Aorta (tissue), 5 donors: ENCODE measurements at regions not wholly inside any gene's neighbourhood (a gene's known extent, or its start where the extent isn't known, plus 50 kb on each side); places are given as distances from the start of the nearest gene placed in this dataset.

Experiments
- ATAC-seq: fragments of 200-7000 bp; cut with Tn5 transposase; one replicate; pipeline ENCODE4 v1.9.1; 2022; ENCODE audit warnings: moderate library complexity; ENCODE audit not compliant: low FRiP score
- DNase-seq, 2 donors: peaks; one replicate each; pipeline ENCODE4 v3.0.0-alpha.2; 2020
- H3K27ac ChIP-seq, 2 donors: one replicate each; pipeline ENCODE4 v1.5.1; 2013; ENCODE audit warnings: low read length in 2 of 2, mild to moderate bottlenecking in 2 of 2, moderate library complexity in 2 of 2, control low read depth in 1 of 2, inconsistent platforms in 1 of 2, low read depth in 1 of 2
- H3K27me3 ChIP-seq, 2 donors: one replicate each; pipeline ENCODE4 v1.6.1; 2013; ENCODE audit warnings: control low read depth in 1 of 2, low read length in 1 of 2, mild to moderate bottlenecking in 1 of 2, moderate library complexity in 1 of 2; ENCODE audit not compliant: insufficient read depth in 2 of 2, control insufficient read depth in 1 of 2
- H3K36me3 ChIP-seq, 2 donors: one replicate each; pipeline ENCODE4 v1.6.1; 2013; ENCODE audit warnings: control low read depth in 1 of 2, low read length in 1 of 2, mild to moderate bottlenecking in 1 of 2; ENCODE audit not compliant: insufficient read depth in 2 of 2, control insufficient read depth in 1 of 2
- H3K4me1 ChIP-seq, 2 donors: one replicate each; pipeline ENCODE4 v1.6.1; 2013; ENCODE audit warnings: low read length in 2 of 2, control low read depth in 1 of 2, mild to moderate bottlenecking in 1 of 2, moderate library complexity in 1 of 2; ENCODE audit not compliant: insufficient read depth in 2 of 2, control insufficient read depth in 1 of 2
- H3K4me3 ChIP-seq, 2 donors: one replicate each; pipeline ENCODE4 v1.5.1; 2013; ENCODE audit warnings: low read length in 2 of 2, control low read depth in 1 of 2, mild to moderate bottlenecking in 1 of 2
- H3K9me3 ChIP-seq: one replicate; pipeline ENCODE4 v1.6.1; 2013; ENCODE audit warnings: mild to moderate bottlenecking, low read length; ENCODE audit not compliant: control insufficient read depth
- WGBS, 2 donors: extraction: QIAGEN DNeasy Blood & Tissue Kit; methylation state at CpG; one replicate each; pipeline ENCODE4 v1.1.7; 2013; 5-methylcytosine and 5-hydroxymethylcytosine counted together
- intact Hi-C, 2 donors: fragments of 100-400 bp; cut with DNase I; formaldehyde crosslinking; loops; one replicate each; pipeline versions ENCODE4 v1.14.2 to v1.15.0; 2022
- donor health status: healthy with polysubstance abuse.
- donor health status: Bipolar disorder and iron deficiency.
- donor health status: DM: no; HTN: no; CAD: no.
- donor health status: DM: no; HTN: no; CAD: no.
- donor health status: DM: yes; HTN: yes; CAD: no.

DNA sequence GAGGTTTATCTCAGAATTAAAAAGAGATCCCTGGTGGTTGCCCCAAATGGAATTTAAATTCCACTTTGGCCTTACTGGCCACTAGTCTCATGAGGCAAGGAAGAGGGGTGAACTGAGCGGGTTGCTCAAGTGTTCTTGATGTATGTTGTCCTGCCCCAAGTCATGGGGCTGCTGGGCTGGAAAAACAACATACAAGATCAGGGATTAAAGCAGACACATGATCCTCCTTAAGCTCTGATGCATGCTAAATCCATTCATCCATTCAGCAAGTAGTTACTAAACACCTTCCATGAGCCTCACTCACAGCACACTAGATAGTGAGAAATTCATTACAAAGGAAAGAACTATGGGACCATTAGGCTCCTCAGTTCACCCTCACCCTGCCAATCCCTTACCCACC is 196.3 kb downstream of the MREG start:
- Histone ChIP-seq H3K27ac (no peak overlapping the region), H3K36me3 (no peaks in the 10 kb centered on the region), H3K4me3 (no peak overlapping the region), H3K4me1 (no peaks in the 10 kb centered on the region), H3K27me3 (no peaks in the 10 kb centered on the region), H3K9me3 (no peaks in the 10 kb centered on the region)
- ATAC-seq (no peak), DNase-seq (no peak)
- WGBS, 2 donors = 87 to 95% methylated on average over 1 of the region's 1 CpG
- intact Hi-C loops = no loop called here

GRCh38 chr2:215816424-215816823 is 196.9 kb downstream of the MREG start:
- intact Hi-C loops = no loop called here
- Histone ChIP-seq H3K36me3 (no peaks in the 10 kb centered on the region), H3K4me1 (no peaks in the 10 kb centered on the region), H3K4me3 (no peak overlapping the region), H3K27me3 (no peaks in the 10 kb centered on the region), H3K9me3 (no peaks in the 10 kb centered on the region), H3K27ac (no peak overlapping the region)
- DNase-seq = no peak
- WGBS, 2 donors = 94 to 95% methylated on average over 5 of the region's 5 CpGs
- no peak for ATAC-seq

DNA sequence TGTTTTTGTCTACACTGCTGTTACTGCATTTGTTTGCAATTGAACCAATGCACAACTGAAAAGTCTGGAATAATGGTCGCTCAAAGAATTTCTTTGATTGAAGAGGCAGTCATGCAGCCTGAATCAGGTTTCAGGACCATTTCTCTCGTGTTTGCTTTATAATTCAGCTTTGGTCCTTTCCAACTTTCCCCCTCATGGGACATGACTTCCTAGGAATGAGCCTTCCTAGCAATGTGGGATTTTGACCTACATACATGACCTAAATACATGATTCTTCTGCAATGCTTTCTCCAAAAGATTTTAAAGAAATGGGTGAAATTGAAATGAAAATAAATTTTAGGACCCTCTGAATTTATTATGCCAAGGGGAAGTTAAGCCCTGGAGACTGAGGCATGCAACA is 197.4 kb downstream of the MREG start:
- intact Hi-C loops = no loop called here
- H3K4me1 ChIP-seq = no peaks in the 10 kb centered on the region
- H3K27me3 ChIP-seq = no peaks in the 10 kb centered on the region
- DNase-seq (no peak), ATAC-seq (no peak)
- H3K27ac ChIP-seq = no peak overlapping the region
- WGBS, 2 donors = 68 to 69% methylated on average over 2 of the region's 2 CpGs
- H3K36me3 ChIP-seq = no peaks in the 10 kb centered on the region
- H3K4me3 ChIP-seq = no peak overlapping the region
- no peaks in the 10 kb centered on the region for H3K9me3 ChIP-seq

GRCh38 chr2:215812966-215813365 is 200.4 kb downstream of the MREG start:
- Histone ChIP-seq H3K4me1 (no peaks in the 10 kb centered on the region), H3K27me3 (no peaks in the 10 kb centered on the region), H3K27ac (no peak overlapping the region), H3K9me3 (no peaks in the 10 kb centered on the region), H3K36me3 (no peaks in the 10 kb centered on the region), H3K4me3 (no peak overlapping the region)
- no peak for ATAC-seq
- DNase-seq = no peak
- intact Hi-C loops = no loop called here

GRCh38 chr2:215811409-215812345 is 201.7 kb downstream of the MREG start:
- Histone ChIP-seq H3K4me3 (no peak overlapping the region), H3K27ac (no peak overlapping the region), H3K4me1 (no peaks in the 10 kb centered on the region), H3K9me3 (no peaks in the 10 kb centered on the region), H3K36me3 (no peaks in the 10 kb centered on the region), H3K27me3 (no peaks in the 10 kb centered on the region)
- WGBS, 2 donors = 93 to 94% methylated on average over 3 of the region's 3 CpGs
- DNase-seq = no peak
- no peak for ATAC-seq
- intact Hi-C loops = no loop called here

- 93 to 99% methylated on average over 3 of the region's 3 CpGs for WGBS, 2 donors
- Histone ChIP-seq H3K9me3 (no peaks in the 10 kb centered on the region), H3K36me3 (no peaks in the 10 kb centered on the region), H3K27me3 (no peaks in the 10 kb centered on the region), H3K4me1 (no peaks in the 10 kb centered on the region), H3K4me3 (no peak overlapping the region), H3K27ac (no peak overlapping the region)
- DNase-seq (no peak), ATAC-seq (no peak)
- intact Hi-C loops = no loop called here
These were observed 202.3 kb downstream of the MREG start for GRCh38 chr2:215811003-215811402.

DNA sequence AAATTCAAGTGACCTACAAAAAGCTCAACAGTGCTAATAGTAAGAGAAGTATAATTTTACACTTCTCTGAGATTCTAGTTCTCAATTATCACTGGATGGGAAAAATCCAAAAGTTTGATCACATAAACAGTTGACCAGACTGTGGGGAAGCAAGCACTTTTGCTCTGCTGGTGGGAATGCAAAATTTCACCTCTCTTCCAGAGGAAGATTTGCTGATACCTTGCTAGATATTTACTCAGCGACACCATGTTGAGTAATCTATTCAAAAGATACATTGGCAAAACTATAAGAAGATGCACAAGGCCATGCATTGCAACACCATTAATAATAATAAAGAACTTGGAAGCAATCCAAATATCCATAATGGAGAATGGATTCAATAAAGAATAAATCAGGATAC is 204.4 kb downstream of the MREG start:
- no peak for ATAC-seq

DNA sequence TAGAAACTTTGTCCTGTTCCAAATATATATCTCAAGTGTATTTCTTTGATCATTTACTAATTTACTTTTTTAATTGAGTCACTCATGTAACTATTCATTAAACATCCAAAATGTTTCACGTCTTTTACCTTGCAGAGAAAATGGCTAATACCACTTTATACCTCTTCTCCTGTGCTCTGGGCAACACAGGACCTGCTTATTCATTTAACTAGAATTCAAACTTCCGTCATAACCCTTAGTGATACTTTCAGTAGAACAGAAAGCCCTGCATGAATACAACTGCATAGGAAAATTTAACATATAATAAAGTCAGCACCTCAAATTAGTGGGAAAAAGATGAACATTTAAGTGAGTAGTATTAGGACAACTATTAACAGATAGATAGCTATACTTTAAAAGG is 205.2 kb downstream of the MREG start:
- Histone ChIP-seq H3K27me3 (no peaks in the 10 kb centered on the region), H3K9me3 (no peaks in the 10 kb centered on the region), H3K4me1 (no peaks in the 10 kb centered on the region), H3K4me3 (no peak overlapping the region), H3K36me3 (peaks cover 0 to 2% of the 10 kb centered on the region in 2 donors), H3K27ac (no peak overlapping the region)
- WGBS, 2 donors = 82 to 84% methylated on average over 2 of the region's 2 CpGs
- ATAC-seq (no peak), DNase-seq (no peak)
- intact Hi-C loops = no loop called here

More for the DNA sequence above, 204.4 kb downstream of the MREG start:
- H3K9me3 ChIP-seq = no peaks in the 10 kb centered on the region
- no peaks in the 10 kb centered on the region for H3K4me1 ChIP-seq
- intact Hi-C loops = no loop called here
- 90 to 100% methylated on average over 1 of the region's 1 CpG for WGBS, 2 donors
- H3K36me3 ChIP-seq = peaks cover 0 to 2% of the 10 kb centered on the region in 2 donors
- no peak overlapping the region for H3K27ac ChIP-seq
- no peak overlapping the region for H3K4me3 ChIP-seq
- no peaks in the 10 kb centered on the region for H3K27me3 ChIP-seq
- no peak for DNase-seq

- Histone ChIP-seq H3K4me3 (no peak overlapping the region), H3K27me3 (no peaks in the 10 kb centered on the region), H3K27ac (no peak overlapping the region), H3K9me3 (no peaks in the 10 kb centered on the region), H3K36me3 (peaks cover 0 to 2% of the 10 kb centered on the region in 2 donors), H3K4me1 (no peaks in the 10 kb centered on the region)
- intact Hi-C loops = no loop called here
- ATAC-seq = no peak
- WGBS, 2 donors = 95 to 97% methylated on average over 3 of the region's 3 CpGs
- no peak for DNase-seq
These were observed 207.9 kb downstream of the MREG start for GRCh38 chr2:215805493-215805892.
